CD4-positive, CD25-positive, alpha-beta regulatory T cell (primary cell): ENCODE measurements at regions not wholly inside any gene's neighbourhood (a gene's known extent, or its start where the extent isn't known, plus 50 kb on each side); places are given as distances from the start of the nearest gene placed in this dataset.

Source experiments
- ATAC-seq, 2 donors: fragments of 150-1000 bp; cut with Tn5 transposase; one replicate each; pipeline ENCODE4 v1.10.0; 2021; ENCODE audit warnings: low read depth in 2 of 2, moderate number of reproducible peaks in 2 of 2, moderate library complexity in 1 of 2
- DNase-seq, 3 donors: peaks; one replicate each; pipeline versions ENCODE4 v3.0.0 to v3.0.0-alpha.2; 2012 to 2022; ENCODE audit warnings: mixed read lengths in 1 of 3
- H3K27ac ChIP-seq: one replicate; pipeline ENCODE4 v1.7.0; 2013; ENCODE audit warnings: mild to moderate bottlenecking, low read length; ENCODE audit not compliant: insufficient read depth, poor library complexity, severe bottlenecking
- H3K27me3 ChIP-seq: one replicate; pipeline ENCODE4 v1.7.0; 2013; ENCODE audit warnings: low read length; ENCODE audit not compliant: control insufficient read depth, insufficient read depth
- H3K36me3 ChIP-seq: one replicate; pipeline ENCODE4 v1.7.0; 2013; ENCODE audit warnings: mild to moderate bottlenecking, low read length, moderate library complexity; ENCODE audit not compliant: control insufficient read depth, insufficient read depth
- H3K4me1 ChIP-seq: 2 replicates; pipeline ENCODE4 v1.7.0; 2013; ENCODE audit warnings: mild to moderate bottlenecking, low read length; ENCODE audit not compliant: insufficient read depth, control insufficient read depth, poor library complexity, severe bottlenecking
- H3K4me3 ChIP-seq: one replicate; pipeline ENCODE4 v1.7.0; 2013; ENCODE audit warnings: low read depth, mild to moderate bottlenecking, low read length, moderate library complexity
- H3K9me3 ChIP-seq, 2 experiments: 1 replicate in 1 of 2; 2 replicates in 1 of 2; pipeline ENCODE4 v1.7.0; 2013; ENCODE audit warnings: low read length in 2 of 2, mild to moderate bottlenecking in 1 of 2, moderate library complexity in 1 of 2; ENCODE audit not compliant: control insufficient read depth in 2 of 2
- H3K27ac Mint-ChIP-seq, 3 donors: one replicate each; pipeline ENCODE4 v1.8.0; 2020 to 2022; ENCODE audit warnings: mild to moderate bottlenecking in 3 of 3, mixed read lengths in 3 of 3, moderate library complexity in 2 of 3
- H3K27me3 Mint-ChIP-seq: one replicate; pipeline ENCODE4 v1.8.0; 2022; ENCODE audit warnings: mild to moderate bottlenecking, mixed read lengths
- H3K36me3 Mint-ChIP-seq: one replicate; pipeline ENCODE4 v1.8.0; 2020; ENCODE audit warnings: mixed read lengths
- H3K4me1 Mint-ChIP-seq, 4 donors: one replicate each; pipeline ENCODE4 v1.8.0; 2020 to 2022; ENCODE audit warnings: mixed read lengths in 4 of 4, mild to moderate bottlenecking in 1 of 4
- H3K4me3 Mint-ChIP-seq, 4 donors: one replicate each; pipeline ENCODE4 v1.8.0; 2020 to 2022; ENCODE audit warnings: mild to moderate bottlenecking in 4 of 4, mixed read lengths in 4 of 4, moderate library complexity in 3 of 4
- H3K9me3 Mint-ChIP-seq, 7 donors: one replicate each; pipeline ENCODE4 v1.8.0; 2020 to 2022; ENCODE audit warnings: mixed read lengths in 7 of 7, mild to moderate bottlenecking in 3 of 7, moderate library complexity in 2 of 7

- H3K27ac ChIP-seq, result no peak overlapping the region
- Mint-ChIP-seq H3K36me3 (no peaks in the 10 kb centered on the region), H3K4me1 (no peaks in the 10 kb centered on the region), H3K9me3 (peaks cover 0 to 3% (median 0%) of the 10 kb centered on the region in 7 donors), H3K4me3 (no peak overlapping the region), H3K27ac (no peak overlapping the region), H3K27me3 (peaks cover 19% of the 10 kb centered on the region)
- ATAC-seq, result no peak
- DNase-seq, result no peak
- H3K4me1 ChIP-seq, result no peaks in the 10 kb centered on the region
- no peak overlapping the region for H3K4me3 ChIP-seq
- H3K27me3 ChIP-seq, result peaks cover 1% of the 10 kb centered on the region
- no peaks in the 10 kb centered on the region for H3K36me3 ChIP-seq
- H3K9me3 ChIP-seq, result no peaks in the 10 kb centered on the region
Observed at GRCh38 chr5:86896916-86897315, 279.2 kb downstream of the COX7C start.

- H3K4me3 ChIP-seq, result no peak overlapping the region
- DNase-seq, result no peak
- no peaks in the 10 kb centered on the region for H3K4me1 ChIP-seq
- H3K9me3 ChIP-seq, result no peaks in the 10 kb centered on the region
- Mint-ChIP-seq H3K4me1 (no peaks in the 10 kb centered on the region), H3K4me3 (no peak overlapping the region), H3K36me3 (no peaks in the 10 kb centered on the region), H3K9me3 (peaks cover 0 to 5% (median 0%) of the 10 kb centered on the region in 7 donors), H3K27ac (no peak overlapping the region), H3K27me3 (peaks cover 4% of the 10 kb centered on the region)
- H3K27me3 ChIP-seq, result peaks cover 12% of the 10 kb centered on the region
- no peaks in the 10 kb centered on the region for H3K36me3 ChIP-seq
- no peak overlapping the region for H3K27ac ChIP-seq
- ATAC-seq, result no peak
Observed at GRCh38 chr5:86909418-86910295, 291.9 kb downstream of the COX7C start.

GRCh38 chr5:86917117-86917579, 299.4 kb downstream of the COX7C start:
- Histone ChIP-seq H3K4me3 (no peak overlapping the region), H3K4me1 (no peaks in the 10 kb centered on the region), H3K9me3 (no peaks in the 10 kb centered on the region), H3K36me3 (no peaks in the 10 kb centered on the region), H3K27ac (no peak overlapping the region), H3K27me3 (no peaks in the 10 kb centered on the region)
- Mint-ChIP-seq H3K27me3 (no peaks in the 10 kb centered on the region), H3K9me3 (no peaks in the 10 kb centered on the region), H3K27ac (no peak overlapping the region), H3K4me3 (no peak overlapping the region), H3K4me1 (peaks cover 0 to 2% (median 0%) of the 10 kb centered on the region in 4 donors), H3K36me3 (no peaks in the 10 kb centered on the region)
- DNase-seq (peak in 1 of 3 donors; percentile 9), ATAC-seq (no peak)

- Histone ChIP-seq H3K36me3 (no peaks in the 10 kb centered on the region), H3K4me3 (no peak overlapping the region), H3K27ac (no peak overlapping the region), H3K27me3 (no peaks in the 10 kb centered on the region), H3K4me1 (no peaks in the 10 kb centered on the region), H3K9me3 (no peaks in the 10 kb centered on the region)
- Mint-ChIP-seq H3K9me3 (no peaks in the 10 kb centered on the region), H3K36me3 (no peaks in the 10 kb centered on the region), H3K4me1 (peaks cover 0 to 2% (median 0%) of the 10 kb centered on the region in 4 donors), H3K4me3 (no peak overlapping the region), H3K27me3 (no peaks in the 10 kb centered on the region), H3K27ac (no peak overlapping the region)
- DNase-seq (peak in 1 of 3 donors; percentile 1), ATAC-seq (no peak)
Observed at GRCh38 chr5:86918246-86918645, 300.5 kb downstream of the COX7C start.

- ATAC-seq (no peak), DNase-seq (no peak)
- H3K9me3 Mint-ChIP-seq, result no peaks in the 10 kb centered on the region
- H3K27ac Mint-ChIP-seq, result no peak overlapping the region
- no peaks in the 10 kb centered on the region for H3K36me3 Mint-ChIP-seq
- no peaks in the 10 kb centered on the region for H3K9me3 ChIP-seq
- no peak overlapping the region for H3K4me3 Mint-ChIP-seq
- no peak overlapping the region for H3K27ac ChIP-seq
- H3K27me3 ChIP-seq, result peaks cover 5% of the 10 kb centered on the region
- H3K4me3 ChIP-seq, result no peak overlapping the region
- no peaks in the 10 kb centered on the region for H3K4me1 Mint-ChIP-seq
- no peaks in the 10 kb centered on the region for H3K36me3 ChIP-seq
- H3K27me3 Mint-ChIP-seq, result peaks cover 13% of the 10 kb centered on the region
- H3K4me1 ChIP-seq, result no peaks in the 10 kb centered on the region
Observed at GRCh38 chr5:86926033-86926432, 308.3 kb downstream of the COX7C start.

- no peaks in the 10 kb centered on the region for H3K4me1 ChIP-seq
- Mint-ChIP-seq H3K4me1 (no peaks in the 10 kb centered on the region), H3K36me3 (no peaks in the 10 kb centered on the region), H3K27ac (no peak overlapping the region), H3K9me3 (no peaks in the 10 kb centered on the region), H3K4me3 (no peak overlapping the region), H3K27me3 (peaks cover 14% of the 10 kb centered on the region)
- H3K4me3 ChIP-seq, result no peak overlapping the region
- ATAC-seq (no peak), DNase-seq (no peak)
- H3K27ac ChIP-seq, result no peak overlapping the region
- H3K9me3 ChIP-seq, result no peaks in the 10 kb centered on the region
- peaks cover 5% of the 10 kb centered on the region for H3K27me3 ChIP-seq
- H3K36me3 ChIP-seq, result no peaks in the 10 kb centered on the region
Observed at GRCh38 chr5:86929123-86929766, 311.5 kb downstream of the COX7C start.

GRCh38 chr5:86951761-86952160, 315.9 kb upstream of the RASA1 start:
- peaks cover 0 to 3% (median 0%) of the 10 kb centered on the region in 7 donors for H3K9me3 Mint-ChIP-seq
- Histone ChIP-seq H3K27ac (no peak overlapping the region), H3K9me3 (no peaks in the 10 kb centered on the region), H3K27me3 (peaks cover 4% of the 10 kb centered on the region), H3K36me3 (no peaks in the 10 kb centered on the region), H3K4me1 (no peaks in the 10 kb centered on the region), H3K4me3 (no peak overlapping the region)
- no peaks in the 10 kb centered on the region for H3K4me1 Mint-ChIP-seq
- no peak for DNase-seq
- peaks cover 18% of the 10 kb centered on the region for H3K27me3 Mint-ChIP-seq
- ATAC-seq, result no peak
- no peak overlapping the region for H3K4me3 Mint-ChIP-seq
- no peaks in the 10 kb centered on the region for H3K36me3 Mint-ChIP-seq
- H3K27ac Mint-ChIP-seq, result no peak overlapping the region
